SK-N-SH treated with all-trans-retinoic acid at 6 μM for 48 hours (cell line): ENCODE measurements at regions not wholly inside any gene's neighbourhood (a gene's known extent, or its start where the extent isn't known, plus 50 kb on each side); places are given as distances from the start of the nearest gene placed in this dataset.

ENCODE experiments used
- CSDC2 ChIP-seq: fragments of 250-450 bp; sonication (Bioruptor Pico); IDR thresholded peaks from 2 replicates; pipeline ENCODE4 v1.5.0; 2020; ENCODE audit warnings: mild to moderate bottlenecking, moderate library complexity
- ESRRG ChIP-seq: fragments of 250-450 bp; sonication (Bioruptor Pico); IDR thresholded peaks from 2 replicates; pipeline ENCODE4 v1.6.1; 2021; ENCODE audit warnings: mild to moderate bottlenecking
- PATZ1 ChIP-seq: fragments of 250-450 bp; sonication (Bioruptor Pico); IDR thresholded peaks from 2 replicates; pipeline ENCODE4 v1.8.0; 2020; ENCODE audit warnings: mild to moderate bottlenecking, moderate library complexity, borderline replicate concordance
- PPARA ChIP-seq: fragments of 250-450 bp; sonication (Bioruptor Pico); IDR thresholded peaks from 2 replicates; pipeline ENCODE4 v1.5.0; 2020; ENCODE audit warnings: mild to moderate bottlenecking, borderline replicate concordance
- RARB ChIP-seq: fragments of 250-450 bp; sonication (Bioruptor Pico); IDR thresholded peaks from 2 replicates; pipeline ENCODE4 v1.8.0; 2021; ENCODE audit warnings: mild to moderate bottlenecking, moderate library complexity
- ZFP3 ChIP-seq: fragments of 250-450 bp; sonication (Bioruptor Pico); IDR thresholded peaks from 2 replicates; pipeline ENCODE4 v1.5.0; 2020; ENCODE audit warnings: mild to moderate bottlenecking, moderate library complexity
- ZFP30 ChIP-seq: fragments of 450-650 bp; formaldehyde crosslinking; IDR thresholded peaks from 2 replicates; pipeline ENCODE4 v1.5.0; 2022; ENCODE audit warnings: mild to moderate bottlenecking, moderate library complexity
- ZNF70 ChIP-seq: fragments of 450-650 bp; formaldehyde crosslinking; IDR thresholded peaks from 2 replicates; pipeline ENCODE4 v1.5.0; 2020; ENCODE audit warnings: mild to moderate bottlenecking, moderate library complexity

- TF ChIP-seq ESRRG (CRISPR knock-in tag), result no peak
- no peak for TF ChIP-seq ZNF70 (CRISPR knock-in tag)
- no peak for TF ChIP-seq RARB (CRISPR knock-in tag)
- TF ChIP-seq ZFP30 (CRISPR knock-in tag), result no peak
- no peak for TF ChIP-seq ZFP3 (CRISPR knock-in tag)
- no peak for TF ChIP-seq PATZ1 (CRISPR knock-in tag)
- no peak for TF ChIP-seq PPARA (CRISPR knock-in tag)
- no peak for TF ChIP-seq CSDC2 (CRISPR knock-in tag)
Measured at GRCh38 chr18:71252351-71252865, 963.6 kb downstream of the SOCS6 start.
